ENCODE measurements at regions not wholly inside any gene's neighbourhood (a gene's known extent, or its start where the extent isn't known, plus 50 kb on each side); places are given as distances from the start of the nearest gene placed in this dataset.

- dilution Hi-C loops (cut with MboI; ENCODE audit: extremely low pct_ligation_motif_present, low sequenced_read_pairs) (no loop called here), intact Hi-C loops (cut with micrococcal nuclease) (no loop called here)
- Histone ChIP-seq H3K27me3 (ENCODE audit: control insufficient read depth in 2 of 2, insufficient read depth in 2 of 2, low read length in 2 of 2) (no peaks in the 10 kb centered on the region), H3K27ac (ENCODE audit: insufficient read depth, low read depth, low read length) (no peak overlapping the region), H4K20me1 (replicated peaks; ENCODE audit: control insufficient read depth, extremely low read depth, insufficient read depth, low read length) (no peaks in the 10 kb centered on the region), H3K4me3 (replicated peaks in 1 of 3; ENCODE audit: insufficient read depth in 1 of 3, low read depth in 1 of 3, low read length in 3 of 3) (no peak overlapping the region), H3K4me1 (ENCODE audit: control insufficient read depth, extremely low read depth, insufficient read depth, low read length) (no peaks in the 10 kb centered on the region), H3K36me3 (ENCODE audit: control insufficient read depth in 2 of 2, extremely low read depth in 1 of 2, insufficient read depth in 2 of 2, low read length in 2 of 2) (no peaks in the 10 kb centered on the region), H3K4me2 (ENCODE audit: insufficient read depth, low read length) (no peak overlapping the region), H2AFZ (ENCODE audit: low read depth, low read length) (no peak overlapping the region), H3K9me3 (replicated peaks; ENCODE audit: control insufficient read depth, insufficient read depth, low read length) (no peaks in the 10 kb centered on the region), H3K9me1 (replicated peaks; ENCODE audit: control insufficient read depth, extremely low read depth, insufficient read depth, low read length) (no peaks in the 10 kb centered on the region), H3K9ac (replicated peaks; ENCODE audit: extremely low read depth, insufficient read depth, low read length) (no peak overlapping the region), H3K79me2 (ENCODE audit: control insufficient read depth, insufficient read depth, low read length) (no peaks in the 10 kb centered on the region)
- no peak for FAIRE-seq
- no TSS peak for BruUV-seq (replicated peaks)
- no peak for DNase-seq (ENCODE audit: low read depth, low spot score)
- no peak for TF ChIP-seq EZH2 (IDR thresholded peaks at IDR 0.05; ENCODE audit: borderline replicate concordance, low read depth, low read length, severe bottlenecking)
- no peak for TF ChIP-seq POLR2A (IDR thresholded peaks at IDR 0.05; ENCODE audit: low read depth, low read length)
- no peak for TF ChIP-seq CTCF (IDR thresholded peaks at IDR 0.05; ENCODE audit: extremely low read depth in 1 of 2, insufficient read depth in 1 of 2, low read depth in 1 of 2, low read length in 2 of 2)
- no peak for TF ChIP-seq FOS (IDR thresholded peaks at IDR 0.05; ENCODE audit: borderline replicate concordance, insufficient read depth, low read length)
- TF ChIP-seq POLR2AphosphoS5 (IDR thresholded peaks at IDR 0.05; ENCODE audit: insufficient read depth, low read depth, low read length), result no peak
- TF ChIP-seq MAX (IDR thresholded peaks at IDR 0.05; ENCODE audit: insufficient read depth, insufficient read length), result no peak
- no peak for TF ChIP-seq JUN (IDR thresholded peaks at IDR 0.05; ENCODE audit: borderline replicate concordance, insufficient read depth, insufficient read length, low read depth)
- ChIA-PET CTCF (interaction anchor here (1.1 kb wide), 1 partner anchor 271 kb away, joined by 3 read pairs; no protein-coding TSS in a partner anchor), POLR2A (no interaction called here)
Observed at GRCh38 chr1:90561103-90561783, 155.9 kb downstream of the BARHL2 start.

Measured in endothelial cell of umbilical vein (primary cell).